ENCODE measurements at regions not wholly inside any gene's neighbourhood (a gene's known extent, or its start where the extent isn't known, plus 50 kb on each side); places are given as distances from the start of the nearest gene placed in this dataset.

GRCh38 chr3:44045476-44046275, 196.0 kb upstream of the TOPAZ1 start:
- DNase-seq (ENCODE audit: low read depth in 2 of 3, low spot score in 2 of 3) = peak in 2 of 3 donors; percentile 97 to 99

- no peak for DNase-seq (ENCODE audit: low read depth in 2 of 3, low spot score in 2 of 3)
Measured at GRCh38 chr3:44047796-44048195, 193.9 kb upstream of the TOPAZ1 start.

GRCh38 chr3:44048196-44048924, 193.3 kb upstream of the TOPAZ1 start:
- DNase-seq (ENCODE audit: low read depth in 2 of 3, low spot score in 2 of 3) = no peak

- no peak for DNase-seq (ENCODE audit: low read depth in 2 of 3, low spot score in 2 of 3)
Measured at GRCh38 chr3:44048949-44049348, 192.7 kb upstream of the TOPAZ1 start.

GRCh38 chr3:44050101-44050500, 191.6 kb upstream of the TOPAZ1 start:
- DNase-seq (ENCODE audit: low read depth in 2 of 3, low spot score in 2 of 3) = no peak

GRCh38 chr3:44050867-44051266, 190.8 kb upstream of the TOPAZ1 start:
- no peak for DNase-seq (ENCODE audit: low read depth in 2 of 3, low spot score in 2 of 3)

GRCh38 chr3:44055951-44056350, 185.7 kb upstream of the TOPAZ1 start:
- DNase-seq (ENCODE audit: low read depth in 2 of 3, low spot score in 2 of 3) = no peak

- no peak for DNase-seq (ENCODE audit: low read depth in 2 of 3, low spot score in 2 of 3)
Measured at GRCh38 chr3:44056446-44057240, 185.0 kb upstream of the TOPAZ1 start.

- no peak for DNase-seq (ENCODE audit: low read depth in 2 of 3, low spot score in 2 of 3)
Measured at GRCh38 chr3:44058022-44058867, 183.4 kb upstream of the TOPAZ1 start.

- DNase-seq (ENCODE audit: low read depth in 2 of 3, low spot score in 2 of 3) = no peak
Measured at GRCh38 chr3:44058868-44059203, 182.8 kb upstream of the TOPAZ1 start.

GRCh38 chr3:44060164-44060563, 181.5 kb upstream of the TOPAZ1 start:
- DNase-seq (ENCODE audit: low read depth in 2 of 3, low spot score in 2 of 3) = no peak

- DNase-seq (ENCODE audit: low read depth in 2 of 3, low spot score in 2 of 3) = no peak
Measured at GRCh38 chr3:44061268-44061667, 180.4 kb upstream of the TOPAZ1 start.

- DNase-seq (ENCODE audit: low read depth in 2 of 3, low spot score in 2 of 3) = no peak
Measured at GRCh38 chr3:44061961-44062360, 179.7 kb upstream of the TOPAZ1 start.

GRCh38 chr3:44065311-44066094, 176.2 kb upstream of the TOPAZ1 start:
- no peak for DNase-seq (ENCODE audit: low read depth in 2 of 3, low spot score in 2 of 3)

GRCh38 chr3:44066806-44067205, 174.9 kb upstream of the TOPAZ1 start:
- no peak for DNase-seq (ENCODE audit: low read depth in 2 of 3, low spot score in 2 of 3)

- no peak for DNase-seq (ENCODE audit: low read depth in 2 of 3, low spot score in 2 of 3)
Measured at GRCh38 chr3:44067431-44067830, 174.3 kb upstream of the TOPAZ1 start.

GRCh38 chr3:44068753-44069152, 172.9 kb upstream of the TOPAZ1 start:
- DNase-seq (ENCODE audit: low read depth in 2 of 3, low spot score in 2 of 3) = no peak

- no peak for DNase-seq (ENCODE audit: low read depth in 2 of 3, low spot score in 2 of 3)
Measured at GRCh38 chr3:44069276-44069675, 172.4 kb upstream of the TOPAZ1 start.

GRCh38 chr3:44070841-44071546, 170.7 kb upstream of the TOPAZ1 start:
- DNase-seq (ENCODE audit: low read depth in 2 of 3, low spot score in 2 of 3) = no peak

Measured in hematopoietic multipotent progenitor cell (in vitro differentiated cells).